A549 (cell line): ENCODE measurements at regions not wholly inside any gene's neighbourhood (a gene's known extent, or its start where the extent isn't known, plus 50 kb on each side); places are given as distances from the start of the nearest gene placed in this dataset.

Experiments
- ATAC-seq, 2 experiments: fragments of 200-7000 bp in 1 of 2; fragments of >200 bp in 1 of 2; cut with Nextera tagmentation in 1 of 2; cut with Tn5 transposase in 1 of 2; 3 replicates each; pipeline versions ENCODE4 v1.8.0 to v1.9.1; 2018 to 2020; ENCODE audit warnings: mild to moderate bottlenecking in 1 of 2, moderate library complexity in 1 of 2
- CTCF ChIA-PET: fragments of 300-600 bp; sonication (Branson Sonifier 250); formaldehyde crosslinking; extraction: SDS; loops from one replicate; lab custom pipeline; 2021; ENCODE audit warnings: antibody characterized with exemption, inconsistent platforms; lab: Yijun Ruan, JAX
- POLR2A ChIA-PET: fragments of 350-600 bp; formaldehyde crosslinking; extraction: SDS; loops from one replicate; lab custom pipeline; 2021; ENCODE audit warnings: antibody characterized with exemption, inconsistent platforms; lab: Yijun Ruan, JAX
- DNase-seq, 2 experiments: peaks; one replicate each; pipeline versions ENCODE4 v3.0.0 to v3.0.0-alpha.2; 2011 to 2016; ENCODE audit warnings: low read depth in 1 of 2, low spot score in 1 of 2
- FAIRE-seq: peaks from 2 replicates; lab custom pipeline; 2011; peaks lifted over from hg19 to GRCh38; lab: Jason Lieb, UNC
- H3K27ac ChIP-seq, 2 experiments: fragments of >200 bp; sonication (Bioruptor Twin); formaldehyde crosslinking; 3 replicates each; pipeline ENCODE4 v1.5.1; 2016 to 2017
- H3K4me1 ChIP-seq: fragments of >200 bp; sonication (Bioruptor Twin); formaldehyde crosslinking; 3 replicates; pipeline ENCODE4 v1.6.1; 2016
- H3K4me2 ChIP-seq: fragments of >200 bp; sonication (Bioruptor Twin); formaldehyde crosslinking; 3 replicates; pipeline ENCODE4 v1.6.1; 2016
- H3K4me3 ChIP-seq: fragments of >200 bp; sonication (Bioruptor Twin); formaldehyde crosslinking; 3 replicates; pipeline ENCODE4 v1.5.1; 2016
- H3K9me3 ChIP-seq: fragments of >200 bp; sonication (Bioruptor Twin); formaldehyde crosslinking; 3 replicates; pipeline ENCODE4 v1.6.1; 2016
- BCL3 ChIP-seq: fragments of >200 bp; sonication (Bioruptor Twin); formaldehyde crosslinking; IDR thresholded peaks from 3 replicates; pipeline ENCODE4 v1.6.1; 2016
- BHLHE40 ChIP-seq: IDR thresholded peaks from 2 replicates; pipeline ENCODE4 v1.6.1; 2012; ENCODE audit warnings: low read depth, low read length, inconsistent platforms
- CBX8 ChIP-seq: fragments of 200-600 bp; sonication (generic); IDR thresholded peaks from 2 replicates; pipeline ENCODE4 v1.6.1; 2016
- CTCF ChIP-seq: fragments of >200 bp; sonication (Bioruptor Twin); formaldehyde crosslinking; IDR thresholded peaks from 3 replicates; pipeline ENCODE4 v1.5.1; 2016
- EHMT2 ChIP-seq: fragments of 200-600 bp; sonication (generic); IDR thresholded peaks from 2 replicates; pipeline ENCODE4 v1.6.1; 2016; ENCODE audit warnings: antibody characterized with exemption, low read depth, mild to moderate bottlenecking, moderate library complexity
- FOSB ChIP-seq: fragments of 250-450 bp; sonication (Bioruptor Pico); IDR thresholded peaks from 2 replicates; pipeline ENCODE4 v1.5.0; 2020; ENCODE audit warnings: mild to moderate bottlenecking, moderate library complexity
- HMGXB4 ChIP-seq: fragments of 250-450 bp; sonication (Bioruptor Pico); IDR thresholded peaks from 2 replicates; pipeline ENCODE4 v1.5.0; 2021; ENCODE audit warnings: mild to moderate bottlenecking, moderate library complexity, borderline replicate concordance
- HOXA7 ChIP-seq: fragments of 250-450 bp; sonication (Bioruptor Pico); IDR thresholded peaks from 2 replicates; pipeline ENCODE4 v1.5.0; 2020; ENCODE audit warnings: mild to moderate bottlenecking, moderate library complexity
- KDM1A ChIP-seq: fragments of 200-600 bp; sonication (generic); IDR thresholded peaks from 2 replicates; pipeline ENCODE4 v1.6.1; 2016; ENCODE audit warnings: low read depth, mild to moderate bottlenecking
- KDM5A ChIP-seq: fragments of 200-600 bp; sonication (generic); IDR thresholded peaks from 2 replicates; pipeline ENCODE4 v1.6.1; 2016; ENCODE audit warnings: antibody characterized with exemption, mild to moderate bottlenecking
- MAFK ChIP-seq: fragments of 450-650 bp; IDR thresholded peaks from 2 replicates; pipeline ENCODE4 v1.6.1; 2014; ENCODE audit not compliant: partially characterized antibody
- MAX ChIP-seq: IDR thresholded peaks from 2 replicates; pipeline ENCODE4 v1.6.1; 2012
- NFE2L2 ChIP-seq: fragments of 150-350 bp; conservative IDR thresholded peaks from 2 replicates; pipeline ENCODE4 v1.6.1; 2014; ENCODE audit warnings: low read length
- POLR2A ChIP-seq: IDR thresholded peaks from 2 replicates; pipeline ENCODE4 v1.6.1; 2012; ENCODE audit warnings: mild to moderate bottlenecking, low read length
- SREBF2 ChIP-seq: fragments of 450-650 bp; IDR thresholded peaks from 2 replicates; pipeline ENCODE4 v1.6.1; 2014; ENCODE audit warnings: mild to moderate bottlenecking, moderate library complexity
- TFCP2L1 ChIP-seq: fragments of 250-450 bp; sonication (Bioruptor Pico); IDR thresholded peaks from 2 replicates; pipeline ENCODE4 v1.5.0; 2021; ENCODE audit warnings: mild to moderate bottlenecking
- ZSCAN20 ChIP-seq: fragments of 250-450 bp; sonication (Bioruptor Pico); IDR thresholded peaks from 2 replicates; pipeline ENCODE4 v1.8.0; 2022; ENCODE audit warnings: mild to moderate bottlenecking, moderate library complexity
- WGBS: methylation state at CpG from one replicate; pipeline ENCODE4 v1.1.6; 2017; ENCODE audit errors: missing lambda C conversion rate; 5-methylcytosine and 5-hydroxymethylcytosine counted together

GRCh38 chr11:29405305-29405704, 611.5 kb downstream of the KCNA4 start (continued):
- no peak for TF ChIP-seq CBX8
- TF ChIP-seq ZSCAN20 = no peak
- TF ChIP-seq SREBF2 = no peak

GRCh38 chr11:29395555-29396072, 621.2 kb downstream of the KCNA4 start:
- no peak for TF ChIP-seq POLR2A
- TF ChIP-seq MAFK = peak; percentile 71
- TF ChIP-seq NFE2L2 = no peak
- 25% methylated on average over 3 of the region's 3 CpGs for WGBS
- no peak for ATAC-seq
- Histone ChIP-seq H3K9me3 (no peaks in the 10 kb centered on the region), H3K4me1 (no peaks in the 10 kb centered on the region), H3K4me2 (no peak overlapping the region), H3K27ac (no peak overlapping the region), H3K4me3 (no peak overlapping the region)
- no peak for DNase-seq
- ChIA-PET POLR2A (no interaction called here), CTCF (no interaction called here)
- FAIRE-seq = no peak

GRCh38 chr11:29389793-29390192, 627.0 kb downstream of the KCNA4 start:
- no peak overlapping the region for H3K27ac ChIP-seq
- no peak for TF ChIP-seq KDM1A
- TF ChIP-seq HOXA7 (CRISPR knock-in tag) = no peak
- no peak for TF ChIP-seq FOSB
- TF ChIP-seq BCL3 = no peak
- TF ChIP-seq ZSCAN20 = no peak
- no peak for TF ChIP-seq MAX
- no peak for TF ChIP-seq KDM5A
- H3K4me2 ChIP-seq = no peak overlapping the region
- ATAC-seq (no peak), DNase-seq (no peak), FAIRE-seq (no peak)
- H3K4me3 ChIP-seq = no peak overlapping the region
- H3K9me3 ChIP-seq = no peaks in the 10 kb centered on the region
- POLR2A ChIA-PET = no interaction called here
- CTCF ChIA-PET = no interaction called here
- WGBS = 19% methylated on average over 1 of the region's 1 CpG
- H3K4me1 ChIP-seq = no peaks in the 10 kb centered on the region

GRCh38 chr11:29373725-29374124, 643.1 kb downstream of the KCNA4 start:
- no peak overlapping the region for H3K4me3 ChIP-seq
- no peak for ATAC-seq
- H3K27ac ChIP-seq = no peak overlapping the region
- H3K4me2 ChIP-seq = no peak overlapping the region
- no peak for DNase-seq
- no peak for TF ChIP-seq TFCP2L1 (CRISPR knock-in tag)
- no peak for TF ChIP-seq KDM5A
- TF ChIP-seq EHMT2 = no peak
- TF ChIP-seq MAX = no peak
- no peak for TF ChIP-seq HMGXB4 (CRISPR knock-in tag)
- no peak for TF ChIP-seq BHLHE40
- TF ChIP-seq CTCF = no peak
- no peak for TF ChIP-seq CBX8
- ChIA-PET CTCF (interaction anchor here (1.1 kb wide), 1 partner anchor 30 kb away, joined by 3 read pairs; no protein-coding TSS in a partner anchor), POLR2A (no interaction called here)
- FAIRE-seq = no peak
- no peaks in the 10 kb centered on the region for H3K4me1 ChIP-seq
- peaks cover 16% of the 10 kb centered on the region; the same call in 2 of the 3 replicates for H3K9me3 ChIP-seq
- 10% methylated on average over 1 of the region's 1 CpG for WGBS
